Ishikawa (cell line): ENCODE measurements at regions not wholly inside any gene's neighbourhood (a gene's known extent, or its start where the extent isn't known, plus 50 kb on each side); places are given as distances from the start of the nearest gene placed in this dataset.

Source experiments
- CEBPB ChIP-seq: IDR thresholded peaks from 2 replicates; pipeline ENCODE4 v1.6.1; 2012
- CREB1 ChIP-seq: IDR thresholded peaks from 2 replicates; pipeline ENCODE4 v1.6.1; 2012; ENCODE audit warnings: low read depth
- EGR1 ChIP-seq: IDR thresholded peaks from 2 replicates; pipeline ENCODE4 v1.6.1; 2012
- EP300 ChIP-seq: IDR thresholded peaks from 2 replicates; pipeline ENCODE4 v1.6.1; 2012; ENCODE audit warnings: borderline replicate concordance
- FOXM1 ChIP-seq: IDR thresholded peaks from 2 replicates; pipeline ENCODE4 v1.6.1; 2012; ENCODE audit warnings: low read depth, borderline replicate concordance
- NFIC ChIP-seq: IDR thresholded peaks from 2 replicates; pipeline ENCODE4 v1.6.1; 2012
- RAD21 ChIP-seq: IDR thresholded peaks from 2 replicates; pipeline ENCODE4 v1.6.1; 2012; ENCODE audit warnings: low read depth
- TAF1 ChIP-seq: IDR thresholded peaks from 2 replicates; pipeline ENCODE4 v1.6.1; 2012; ENCODE audit warnings: low read depth, mild to moderate bottlenecking
- TCF12 ChIP-seq: IDR thresholded peaks from 2 replicates; pipeline ENCODE4 v1.6.1; 2012; ENCODE audit warnings: low read depth
- TEAD4 ChIP-seq: IDR thresholded peaks from 2 replicates; pipeline ENCODE4 v1.6.1; 2012
- YY1 ChIP-seq: IDR thresholded peaks from 2 replicates; pipeline ENCODE4 v1.6.1; 2012; ENCODE audit warnings: low read depth
- ZBTB7A ChIP-seq: IDR thresholded peaks from 2 replicates; pipeline ENCODE4 v1.6.1; 2012; ENCODE audit warnings: low read depth
- TF ChIP-seq, protein P1 (sequence below): IDR thresholded peaks from 2 replicates; pipeline ENCODE4 v1.6.1; 2012
- TF ChIP-seq, protein P2 (sequence below): IDR thresholded peaks from 2 replicates; pipeline ENCODE4 v1.6.1; 2012; ENCODE audit warnings: low read depth, mild to moderate bottlenecking
- TF ChIP-seq, protein P3 (sequence below): IDR thresholded peaks from 2 replicates; pipeline ENCODE4 v1.6.1; 2012

DNA sequence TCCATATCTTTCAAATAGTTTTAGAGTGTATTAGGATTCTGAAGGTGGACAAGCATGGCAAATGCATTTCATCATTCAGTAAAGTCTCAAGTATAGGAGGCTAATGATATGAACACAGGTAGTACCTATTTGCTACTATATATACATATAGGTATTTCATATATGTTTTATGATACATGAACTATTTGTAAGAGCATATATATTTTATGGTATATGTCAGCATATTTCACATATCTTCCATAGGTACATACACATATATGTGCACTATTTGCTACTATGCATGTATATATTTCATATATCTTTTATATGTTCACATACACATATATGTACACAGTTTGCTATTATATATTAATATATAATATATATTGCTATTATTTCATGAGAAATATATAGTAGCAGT, 1291.7 kb upstream of the MIR17HG start:
- TF ChIP-seq ZBTB7A (no peak), YY1 (no peak), TAF1 (no peak), EP300 (no peak), FOXM1 (no peak), NFIC (no peak), RAD21 (no peak), CEBPB (no peak), EGR1 (no peak)

DNA sequence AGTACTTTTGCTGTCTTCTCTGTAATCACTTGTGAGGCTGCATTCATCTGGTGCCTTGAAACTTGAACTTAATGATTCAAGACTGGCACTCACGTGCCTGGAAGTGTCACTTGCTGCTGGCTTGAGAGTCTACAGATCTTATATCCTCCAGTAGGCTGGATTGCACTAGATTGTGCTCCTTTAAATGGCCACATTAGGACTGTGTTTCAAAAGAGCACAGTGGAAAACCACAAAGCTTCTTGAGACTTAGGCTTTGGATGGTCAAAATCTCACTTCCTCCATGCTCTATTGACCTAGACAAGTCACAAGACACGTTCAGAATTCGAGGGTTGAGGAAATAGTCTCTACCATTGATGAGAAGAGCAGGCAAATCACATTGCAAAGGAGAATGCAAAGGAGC, 1278.8 kb upstream of the MIR17HG start:
- no peak for TF ChIP-seq CEBPB
- TF ChIP-seq, protein P1, sequence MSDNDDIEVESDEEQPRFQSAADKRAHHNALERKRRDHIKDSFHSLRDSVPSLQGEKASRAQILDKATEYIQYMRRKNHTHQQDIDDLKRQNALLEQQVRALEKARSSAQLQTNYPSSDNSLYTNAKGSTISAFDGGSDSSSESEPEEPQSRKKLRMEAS: no peak
- TF ChIP-seq TCF12: no peak
- no peak for TF ChIP-seq EP300
- TF ChIP-seq YY1: no peak
- TF ChIP-seq, protein P2, sequence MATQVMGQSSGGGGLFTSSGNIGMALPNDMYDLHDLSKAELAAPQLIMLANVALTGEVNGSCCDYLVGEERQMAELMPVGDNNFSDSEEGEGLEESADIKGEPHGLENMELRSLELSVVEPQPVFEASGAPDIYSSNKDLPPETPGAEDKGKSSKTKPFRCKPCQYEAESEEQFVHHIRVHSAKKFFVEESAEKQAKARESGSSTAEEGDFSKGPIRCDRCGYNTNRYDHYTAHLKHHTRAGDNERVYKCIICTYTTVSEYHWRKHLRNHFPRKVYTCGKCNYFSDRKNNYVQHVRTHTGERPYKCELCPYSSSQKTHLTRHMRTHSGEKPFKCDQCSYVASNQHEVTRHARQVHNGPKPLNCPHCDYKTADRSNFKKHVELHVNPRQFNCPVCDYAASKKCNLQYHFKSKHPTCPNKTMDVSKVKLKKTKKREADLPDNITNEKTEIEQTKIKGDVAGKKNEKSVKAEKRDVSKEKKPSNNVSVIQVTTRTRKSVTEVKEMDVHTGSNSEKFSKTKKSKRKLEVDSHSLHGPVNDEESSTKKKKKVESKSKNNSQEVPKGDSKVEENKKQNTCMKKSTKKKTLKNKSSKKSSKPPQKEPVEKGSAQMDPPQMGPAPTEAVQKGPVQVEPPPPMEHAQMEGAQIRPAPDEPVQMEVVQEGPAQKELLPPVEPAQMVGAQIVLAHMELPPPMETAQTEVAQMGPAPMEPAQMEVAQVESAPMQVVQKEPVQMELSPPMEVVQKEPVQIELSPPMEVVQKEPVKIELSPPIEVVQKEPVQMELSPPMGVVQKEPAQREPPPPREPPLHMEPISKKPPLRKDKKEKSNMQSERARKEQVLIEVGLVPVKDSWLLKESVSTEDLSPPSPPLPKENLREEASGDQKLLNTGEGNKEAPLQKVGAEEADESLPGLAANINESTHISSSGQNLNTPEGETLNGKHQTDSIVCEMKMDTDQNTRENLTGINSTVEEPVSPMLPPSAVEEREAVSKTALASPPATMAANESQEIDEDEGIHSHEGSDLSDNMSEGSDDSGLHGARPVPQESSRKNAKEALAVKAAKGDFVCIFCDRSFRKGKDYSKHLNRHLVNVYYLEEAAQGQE: no peak
- no peak for TF ChIP-seq FOXM1

DNA sequence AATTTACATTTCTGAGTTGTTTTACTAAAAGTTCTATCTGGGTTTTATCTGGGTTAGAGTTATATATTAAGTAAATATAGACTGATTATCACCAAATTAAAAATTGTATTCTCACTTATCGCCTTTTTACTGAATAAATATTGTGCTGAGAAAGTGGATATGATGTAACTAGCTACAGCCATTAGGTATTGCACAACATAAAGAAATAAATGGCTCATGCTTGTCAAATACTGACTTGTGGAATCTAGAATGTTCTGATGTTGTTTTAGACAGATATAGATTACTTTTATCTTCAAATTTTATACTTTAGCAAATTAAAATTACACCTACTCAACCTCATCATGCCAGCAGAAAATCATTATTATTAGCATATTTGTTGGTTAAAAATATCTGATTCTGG, 1277.1 kb upstream of the MIR17HG start:
- TF ChIP-seq TCF12 (no peak), CEBPB (peak; percentile 47; the same call in 1 of the 2 replicates)

GRCh38 chr13:90070837-90071525, 1276.5 kb upstream of the MIR17HG start:
- TF ChIP-seq CEBPB (no peak), CREB1 (no peak), EGR1 (no peak), TEAD4 (no peak), ZBTB7A (no peak), RAD21 (no peak), FOXM1 (no peak), TAF1 (no peak), EP300 (no peak), TCF12 (no peak)
- TF ChIP-seq, protein P2: no peak

DNA sequence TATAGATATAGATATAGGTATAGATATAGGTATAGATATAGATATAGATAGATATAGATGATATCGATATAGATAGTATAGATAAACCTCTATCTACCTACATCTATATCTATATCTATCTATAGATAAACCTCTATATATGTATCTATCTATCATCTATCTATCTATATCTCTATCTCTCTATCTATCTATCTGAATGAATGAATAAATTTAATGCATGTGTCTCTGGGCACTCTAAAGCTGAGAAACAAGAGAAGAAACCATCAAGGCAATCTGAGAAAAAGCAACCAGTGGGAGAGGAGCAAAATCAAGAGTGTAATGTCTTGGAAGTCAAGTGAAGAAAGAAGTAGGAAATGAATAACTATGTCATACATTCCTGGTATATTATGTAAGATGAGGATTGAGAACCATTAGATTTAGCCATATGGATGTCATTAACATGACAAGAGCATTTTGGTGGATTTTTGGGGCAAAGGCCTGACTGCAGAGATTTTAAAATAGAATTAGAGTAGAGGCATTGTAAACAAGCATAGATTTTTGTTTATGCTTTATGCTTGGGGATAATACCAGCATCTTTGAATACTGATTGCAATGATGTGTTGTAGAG, 1262.7 kb upstream of the MIR17HG start:
- TF ChIP-seq EGR1: no peak
- no peak for TF ChIP-seq TAF1
- TF ChIP-seq TCF12: no peak
- no peak for TF ChIP-seq FOXM1
- no peak for TF ChIP-seq CEBPB
- no peak for TF ChIP-seq CREB1
- TF ChIP-seq, protein P1: no peak
- TF ChIP-seq, protein P2: no peak
- TF ChIP-seq, protein P3, sequence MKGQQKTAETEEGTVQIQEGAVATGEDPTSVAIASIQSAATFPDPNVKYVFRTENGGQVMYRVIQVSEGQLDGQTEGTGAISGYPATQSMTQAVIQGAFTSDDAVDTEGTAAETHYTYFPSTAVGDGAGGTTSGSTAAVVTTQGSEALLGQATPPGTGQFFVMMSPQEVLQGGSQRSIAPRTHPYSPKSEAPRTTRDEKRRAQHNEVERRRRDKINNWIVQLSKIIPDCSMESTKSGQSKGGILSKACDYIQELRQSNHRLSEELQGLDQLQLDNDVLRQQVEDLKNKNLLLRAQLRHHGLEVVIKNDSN: no peak
- no peak for TF ChIP-seq TEAD4
- no peak for TF ChIP-seq YY1
- TF ChIP-seq NFIC: no peak
- no peak for TF ChIP-seq EP300
- TF ChIP-seq ZBTB7A: no peak
